Activated CD8-positive, alpha-beta memory T cell treated with anti-CD3 and anti-CD28 coated beads, Interleukin-2, amount 10 ng/mL, durations not matched to agents 7 days and 5 days (primary cell): ENCODE measurements at regions not wholly inside any gene's neighbourhood (a gene's known extent, or its start where the extent isn't known, plus 50 kb on each side); places are given as distances from the start of the nearest gene placed in this dataset.

Experiments used
- ATAC-seq: fragments of 150-1000 bp; cut with Tn5 transposase; one replicate; pipeline ENCODE4 v1.10.0; 2021; ENCODE audit warnings: moderate library complexity
- CTCF ChIA-PET: fragments of 350-600 bp; sonication (Branson Sonifier 250); formaldehyde crosslinking; loops from one replicate; lab custom pipeline; 2021; ENCODE audit warnings: antibody characterized with exemption; lab: Charles Lee
- DNase-seq: peaks from one replicate; pipeline ENCODE4 v3.0.0-alpha.2; 2020
- H3K27ac Mint-ChIP-seq: one replicate; pipeline ENCODE4 v1.8.0; 2021; ENCODE audit warnings: mild to moderate bottlenecking, mixed read lengths
- H3K27me3 Mint-ChIP-seq: one replicate; pipeline ENCODE4 v1.8.0; 2021; ENCODE audit warnings: mixed read lengths
- H3K36me3 Mint-ChIP-seq: one replicate; pipeline ENCODE4 v1.8.0; 2021; ENCODE audit warnings: mild to moderate bottlenecking, mixed read lengths
- H3K4me1 Mint-ChIP-seq: one replicate; pipeline ENCODE4 v1.8.0; 2021; ENCODE audit warnings: mixed read lengths
- H3K4me3 Mint-ChIP-seq: one replicate; pipeline ENCODE4 v1.8.0; 2021; ENCODE audit warnings: mild to moderate bottlenecking, moderate library complexity, mixed read lengths
- H3K9me3 Mint-ChIP-seq: one replicate; pipeline ENCODE4 v1.8.0; 2022; ENCODE audit warnings: low read depth, mixed read lengths

- peaks cover 33% of the 10 kb centered on the region for H3K4me1 Mint-ChIP-seq
- no peaks in the 10 kb centered on the region for H3K9me3 Mint-ChIP-seq
- no peaks in the 10 kb centered on the region for H3K27me3 Mint-ChIP-seq
- peaks cover 3% of the 10 kb centered on the region for H3K36me3 Mint-ChIP-seq
- DNase-seq = no peak
- H3K4me3 Mint-ChIP-seq = peak overlapping the region; percentile 73
- peak overlapping the region; percentile 77 for H3K27ac Mint-ChIP-seq
- CTCF ChIA-PET = interaction anchor here (0.7 to 3.3 kb wide), 14 partner anchors 9 to 131 kb away, joined by 3 to 24 read pairs (median 4); no protein-coding TSS in a partner anchor
- peak; percentile 74 for ATAC-seq
Measured at GRCh38 chr4:121243485-121243884, 79.4 kb upstream of the TNIP3 start.

GRCh38 chr4:121242188-121242750, 78.1 kb upstream of the TNIP3 start:
- H3K4me1 Mint-ChIP-seq = peaks cover 29% of the 10 kb centered on the region

GRCh38 chr4:121239951-121240350, 75.8 kb upstream of the TNIP3 start:
- Mint-ChIP-seq H3K27me3 (no peaks in the 10 kb centered on the region), H3K4me1 (peaks cover 22% of the 10 kb centered on the region), H3K4me3 (no peak overlapping the region), H3K36me3 (peaks cover 2% of the 10 kb centered on the region), H3K27ac (no peak overlapping the region), H3K9me3 (peaks cover 3% of the 10 kb centered on the region)
- no peak for DNase-seq
- no peak for ATAC-seq
- CTCF ChIA-PET = interaction anchor here (0.8 to 2.2 kb wide), 5 partner anchors 9 to 47 kb away, joined by 3 to 9 read pairs (median 4); no protein-coding TSS in a partner anchor

More at GRCh38 chr4:121242188-121242750, 78.1 kb upstream of the TNIP3 start:
- no peak overlapping the region for H3K4me3 Mint-ChIP-seq
- CTCF ChIA-PET = interaction anchor here (1.2 to 3.3 kb wide), 6 partner anchors 10 to 50 kb away, joined by 4 to 24 read pairs (median 14); no protein-coding TSS in a partner anchor
- H3K36me3 Mint-ChIP-seq = peaks cover 2% of the 10 kb centered on the region
- no peak for ATAC-seq
- H3K9me3 Mint-ChIP-seq = peaks cover 3% of the 10 kb centered on the region
- no peaks in the 10 kb centered on the region for H3K27me3 Mint-ChIP-seq
- no peak for DNase-seq
- H3K27ac Mint-ChIP-seq = no peak overlapping the region

- CTCF ChIA-PET = no interaction called here
- ATAC-seq (no peak), DNase-seq (no peak)
- no peaks in the 10 kb centered on the region for H3K27me3 Mint-ChIP-seq
- no peak overlapping the region for H3K4me3 Mint-ChIP-seq
- peaks cover 13% of the 10 kb centered on the region for H3K4me1 Mint-ChIP-seq
- H3K9me3 Mint-ChIP-seq = peaks cover 3% of the 10 kb centered on the region
- H3K27ac Mint-ChIP-seq = no peak overlapping the region
- H3K36me3 Mint-ChIP-seq = peaks cover 2% of the 10 kb centered on the region
Measured at GRCh38 chr4:121238461-121238860, 74.3 kb upstream of the TNIP3 start.

GRCh38 chr4:121237069-121237399, 72.9 kb upstream of the TNIP3 start:
- H3K9me3 Mint-ChIP-seq = peaks cover 3% of the 10 kb centered on the region
- no peaks in the 10 kb centered on the region for H3K27me3 Mint-ChIP-seq
- DNase-seq = no peak
- peaks cover 2% of the 10 kb centered on the region for H3K36me3 Mint-ChIP-seq
- no peak overlapping the region for H3K27ac Mint-ChIP-seq
- CTCF ChIA-PET = no interaction called here
- H3K4me3 Mint-ChIP-seq = no peak overlapping the region
- ATAC-seq = no peak
- peaks cover 5% of the 10 kb centered on the region for H3K4me1 Mint-ChIP-seq

GRCh38 chr4:121236353-121237068, 72.4 kb upstream of the TNIP3 start:
- no peaks in the 10 kb centered on the region for H3K27me3 Mint-ChIP-seq
- peaks cover 3% of the 10 kb centered on the region for H3K9me3 Mint-ChIP-seq
- no peak overlapping the region for H3K4me3 Mint-ChIP-seq
- peaks cover 2% of the 10 kb centered on the region for H3K36me3 Mint-ChIP-seq
- no peak overlapping the region for H3K27ac Mint-ChIP-seq
- peaks cover under 1% of the 10 kb centered on the region for H3K4me1 Mint-ChIP-seq
- ATAC-seq (no peak), DNase-seq (no peak)
- CTCF ChIA-PET = no interaction called here

- CTCF ChIA-PET = no interaction called here
- no peak overlapping the region for H3K4me3 Mint-ChIP-seq
- peaks cover 7% of the 10 kb centered on the region for H3K36me3 Mint-ChIP-seq
- peaks cover 3% of the 10 kb centered on the region for H3K9me3 Mint-ChIP-seq
- no peak overlapping the region for H3K27ac Mint-ChIP-seq
- no peaks in the 10 kb centered on the region for H3K27me3 Mint-ChIP-seq
- DNase-seq = no peak
- peaks cover 2% of the 10 kb centered on the region for H3K4me1 Mint-ChIP-seq
- no peak for ATAC-seq
Measured at GRCh38 chr4:121233982-121234381, 69.9 kb upstream of the TNIP3 start.

- ATAC-seq (no peak), DNase-seq (no peak)
- H3K27ac Mint-ChIP-seq = no peak overlapping the region
- peaks cover 5% of the 10 kb centered on the region for H3K36me3 Mint-ChIP-seq
- no peaks in the 10 kb centered on the region for H3K9me3 Mint-ChIP-seq
- CTCF ChIA-PET = interaction anchor here (1.0 kb wide), 1 partner anchor 25 kb away, joined by 3 read pairs; no protein-coding TSS in a partner anchor
- H3K4me3 Mint-ChIP-seq = no peak overlapping the region
- H3K4me1 Mint-ChIP-seq = peaks cover 27% of the 10 kb centered on the region
- no peaks in the 10 kb centered on the region for H3K27me3 Mint-ChIP-seq
Measured at GRCh38 chr4:121229993-121230392, 65.9 kb upstream of the TNIP3 start.

- H3K9me3 Mint-ChIP-seq = no peaks in the 10 kb centered on the region
- H3K4me3 Mint-ChIP-seq = no peak overlapping the region
- DNase-seq (no peak), ATAC-seq (no peak)
- no peaks in the 10 kb centered on the region for H3K27me3 Mint-ChIP-seq
- H3K36me3 Mint-ChIP-seq = peaks cover 5% of the 10 kb centered on the region
- CTCF ChIA-PET = interaction anchor here (1.5 to 2.9 kb wide), 7 partner anchors 11 to 79 kb away, joined by 4 to 16 read pairs (median 9); no protein-coding TSS in a partner anchor
- peaks cover 34% of the 10 kb centered on the region for H3K4me1 Mint-ChIP-seq
- H3K27ac Mint-ChIP-seq = no peak overlapping the region
Measured at GRCh38 chr4:121228848-121229247, 64.7 kb upstream of the TNIP3 start.

GRCh38 chr4:121227341-121227792, 63.2 kb upstream of the TNIP3 start:
- Mint-ChIP-seq H3K27ac (peak overlapping the region; percentile 99), H3K9me3 (no peaks in the 10 kb centered on the region), H3K27me3 (no peaks in the 10 kb centered on the region), H3K36me3 (peaks cover 5% of the 10 kb centered on the region), H3K4me3 (peak overlapping the region; percentile 80), H3K4me1 (peaks cover 44% of the 10 kb centered on the region)
- ATAC-seq = peak; percentile 69
- CTCF ChIA-PET = interaction anchor here (1.0 to 2.9 kb wide), 8 partner anchors 13 to 80 kb away, joined by 3 to 16 read pairs (median 9); no protein-coding TSS in a partner anchor
- no peak for DNase-seq

GRCh38 chr4:121226362-121226761, 62.2 kb upstream of the TNIP3 start:
- CTCF ChIA-PET = interaction anchor here (1.0 to 8.0 kb wide), 4 partner anchors 26 to 34 kb away, joined by 3 to 60 read pairs (median 14); no protein-coding TSS in a partner anchor
- peaks cover 55% of the 10 kb centered on the region for H3K4me1 Mint-ChIP-seq
- no peaks in the 10 kb centered on the region for H3K9me3 Mint-ChIP-seq
- H3K27me3 Mint-ChIP-seq = no peaks in the 10 kb centered on the region
- H3K36me3 Mint-ChIP-seq = peaks cover 5% of the 10 kb centered on the region
- H3K27ac Mint-ChIP-seq = peak overlapping the region; percentile 99
- DNase-seq = no peak
- H3K4me3 Mint-ChIP-seq = peak overlapping the region; percentile 80
- ATAC-seq = peak; percentile 23

- CTCF ChIA-PET = interaction anchor here (1.1 to 8.0 kb wide), 7 partner anchors 11 to 31 kb away, joined by 3 to 60 read pairs (median 12); no protein-coding TSS in a partner anchor
- peaks cover 3% of the 10 kb centered on the region for H3K36me3 Mint-ChIP-seq
- no peak for DNase-seq
- ATAC-seq = peak; percentile 25
- H3K27me3 Mint-ChIP-seq = no peaks in the 10 kb centered on the region
- peak overlapping the region; percentile 59 for H3K4me3 Mint-ChIP-seq
- peaks cover 67% of the 10 kb centered on the region for H3K4me1 Mint-ChIP-seq
- peak overlapping the region; percentile 89 for H3K27ac Mint-ChIP-seq
- H3K9me3 Mint-ChIP-seq = no peaks in the 10 kb centered on the region
Measured at GRCh38 chr4:121221608-121222007, 57.5 kb upstream of the TNIP3 start.

- peak overlapping the region; percentile 59 for H3K4me3 Mint-ChIP-seq
- H3K9me3 Mint-ChIP-seq = no peaks in the 10 kb centered on the region
- CTCF ChIA-PET = interaction anchor here (1.1 to 8.0 kb wide), 7 partner anchors 22 to 87 kb away, joined by 3 to 60 read pairs (median 12); no protein-coding TSS in a partner anchor
- no peaks in the 10 kb centered on the region for H3K27me3 Mint-ChIP-seq
- H3K27ac Mint-ChIP-seq = peak overlapping the region; percentile 89
- DNase-seq (no peak), ATAC-seq (no peak)
- peaks cover 3% of the 10 kb centered on the region for H3K36me3 Mint-ChIP-seq
- peaks cover 67% of the 10 kb centered on the region for H3K4me1 Mint-ChIP-seq
Measured at GRCh38 chr4:121221201-121221600, 57.1 kb upstream of the TNIP3 start.
